PC-9 (cell line): ENCODE measurements at regions not wholly inside any gene's neighbourhood (a gene's known extent, or its start where the extent isn't known, plus 50 kb on each side); places are given as distances from the start of the nearest gene placed in this dataset.
"Not testable (repeated sequence)": the region's sequence is repeated elsewhere in the genome, so short reads cannot be mapped to it uniquely, and the experiment has no call there.

ENCODE experiments used
- BruUV-seq: library from RNA; stranded (reverse); fragments of 400-500 nt; replicated peaks from 2 replicates; lab custom pipeline; 2021; lab: Mats Ljungman, UMichigan
- CTCF ChIA-PET: fragments of 300-600 bp; sonication (Branson Sonifier 250); formaldehyde crosslinking; loops from one replicate; lab custom pipeline; 2022; ENCODE audit warnings: antibody characterized with exemption; lab: Charles Lee
- POLR2A ChIA-PET: fragments of 300-600 bp; sonication (Branson Sonifier 250); formaldehyde crosslinking; loops from one replicate; lab custom pipeline; 2022; ENCODE audit warnings: antibody characterized with exemption; ENCODE audit not compliant: unreplicated experiment; lab: Charles Lee
- DNase-seq, 2 experiments: peaks; one replicate each; pipeline versions ENCODE4 v3.0.0 to v3.0.0-alpha.2; 2015 to 2022; ENCODE audit warnings: mixed read lengths in 1 of 2
- H2AFZ ChIP-seq: fragments of 200-600 bp; sonication (generic); 2 replicates; pipeline ENCODE4 v1.8.1; 2017; ENCODE audit warnings: antibody characterized with exemption
- H3F3A ChIP-seq: fragments of 200-600 bp; sonication (generic); 2 replicates; pipeline ENCODE4 v1.8.1; 2017; ENCODE audit warnings: antibody characterized with exemption, mild to moderate bottlenecking, low read depth; ENCODE audit not compliant: insufficient read depth
- H3K27ac ChIP-seq: fragments of 200-600 bp; sonication (generic); 2 replicates; pipeline ENCODE4 v1.6.1; 2016; ENCODE audit warnings: mixed run types
- H3K27me3 ChIP-seq: fragments of 200-600 bp; sonication (generic); 2 replicates; pipeline ENCODE4 v1.6.1; 2016; ENCODE audit warnings: low read depth, mixed run types; ENCODE audit not compliant: insufficient read depth
- H3K36me3 ChIP-seq: fragments of 200-600 bp; sonication (generic); 2 replicates; pipeline ENCODE4 v1.6.1; 2016; ENCODE audit warnings: low read depth, mixed run types
- H3K4me1 ChIP-seq: fragments of 200-600 bp; sonication (generic); replicated peaks from 2 replicates; pipeline ENCODE4 v1.6.1; 2016; ENCODE audit warnings: mixed run types; ENCODE audit not compliant: insufficient read depth
- H3K4me2 ChIP-seq: fragments of 200-600 bp; sonication (generic); 2 replicates; pipeline ENCODE4 v1.6.1; 2017; ENCODE audit warnings: mixed run types
- H3K4me3 ChIP-seq: fragments of 200-600 bp; sonication (generic); 2 replicates; pipeline ENCODE4 v1.6.1; 2016; ENCODE audit warnings: mixed run types
- H3K79me2 ChIP-seq: fragments of 200-600 bp; sonication (generic); 2 replicates; pipeline ENCODE4 v1.6.1; 2017; ENCODE audit warnings: low read depth, mixed run types
- H3K9me2 ChIP-seq: fragments of 200-600 bp; sonication (generic); 2 replicates; pipeline ENCODE4 v1.8.1; 2017; ENCODE audit warnings: mild to moderate bottlenecking; ENCODE audit not compliant: insufficient read depth
- H3K9me3 ChIP-seq: fragments of 200-600 bp; sonication (generic); 2 replicates; pipeline ENCODE4 v1.8.1; 2016; ENCODE audit warnings: low read depth; ENCODE audit not compliant: insufficient read depth
- H4K20me1 ChIP-seq: fragments of 200-600 bp; sonication (generic); 2 replicates; pipeline ENCODE4 v1.8.1; 2017; ENCODE audit not compliant: insufficient read depth
- CTCF ChIP-seq: fragments of 200-600 bp; sonication (generic); conservative IDR thresholded peaks from 2 replicates; pipeline ENCODE4 v1.6.1; 2017; ENCODE audit warnings: mixed run types, antibody characterized with exemption, mild to moderate bottlenecking, moderate library complexity
- EZH2 ChIP-seq: fragments of 200-600 bp; sonication (generic); IDR thresholded peaks from 2 replicates; pipeline ENCODE4 v1.8.0; 2017; ENCODE audit warnings: antibody characterized with exemption, low read depth
- intact Hi-C: fragments of 100-400 bp; cut with micrococcal nuclease; formaldehyde crosslinking; loops from one replicate; pipeline ENCODE4 v1.10.0; 2022; ENCODE audit not compliant: unreplicated experiment

- CTCF ChIA-PET = no interaction called here
- Histone ChIP-seq H3K27me3 (peaks cover 91% of the 10 kb centered on the region), H3K27ac (no peak overlapping the region), H4K20me1 (no peaks in the 10 kb centered on the region), H3K79me2 (no peaks in the 10 kb centered on the region), H3K9me3 (no peaks in the 10 kb centered on the region), H3K9me2 (no peaks in the 10 kb centered on the region), H2AFZ (no peak overlapping the region), H3K4me1 (no peaks in the 10 kb centered on the region), H3K4me2 (no peak overlapping the region), H3K36me3 (no peaks in the 10 kb centered on the region), H3K4me3 (no peak overlapping the region), H3F3A (no peaks in the 10 kb centered on the region)
- no peak for DNase-seq
- TF ChIP-seq EZH2 (no peak), CTCF (no peak)
- POLR2A ChIA-PET = no interaction called here
- intact Hi-C loops = no loop called here
- BruUV-seq = no TSS peak
These were observed 137.6 kb upstream of the PEG3 start for GRCh38 chr19:56978023-56978565.

GRCh38 chr19:56980326-56980725 lies 139.5 kb upstream of the USP29 start:
- H3K36me3 ChIP-seq, H3K27ac ChIP-seq, intact Hi-C loops, H4K20me1 ChIP-seq, BruUV-seq, H3K4me2 ChIP-seq, H3K4me1 ChIP-seq, H3K9me2 ChIP-seq, CTCF ChIA-PET, H2AFZ ChIP-seq, H3K9me3 ChIP-seq, H3F3A ChIP-seq, H3K79me2 ChIP-seq, DNase-seq, H3K4me3 ChIP-seq: not testable (repeated sequence)
- POLR2A ChIA-PET = interaction anchor here (0.6 kb wide), 1 partner anchor 111 kb away, joined by 7 read pairs; no protein-coding TSS in a partner anchor
- H3K27me3 ChIP-seq = peaks cover 85% of the 10 kb centered on the region

- no peak overlapping the region for H3K27ac ChIP-seq
- intact Hi-C loops = no loop called here
- no peaks in the 10 kb centered on the region for H3F3A ChIP-seq
- H3K9me2 ChIP-seq = no peaks in the 10 kb centered on the region
- H2AFZ ChIP-seq = no peak overlapping the region
- CTCF ChIA-PET = no interaction called here
- no peak overlapping the region for H3K4me2 ChIP-seq
- no peaks in the 10 kb centered on the region for H3K9me3 ChIP-seq
- no peaks in the 10 kb centered on the region for H3K79me2 ChIP-seq
- POLR2A ChIA-PET = interaction anchor here (0.6 kb wide), 1 partner anchor 111 kb away, joined by 7 read pairs; no protein-coding TSS in a partner anchor
- H3K27me3 ChIP-seq = peaks cover 83% of the 10 kb centered on the region
- H4K20me1 ChIP-seq = no peaks in the 10 kb centered on the region
- TF ChIP-seq CTCF (no peak), EZH2 (no peak)
- no TSS peak for BruUV-seq
- H3K4me3 ChIP-seq = no peak overlapping the region
- DNase-seq = no peak
- no peaks in the 10 kb centered on the region for H3K4me1 ChIP-seq
- H3K36me3 ChIP-seq = no peaks in the 10 kb centered on the region
These were observed 138.9 kb upstream of the USP29 start for GRCh38 chr19:56980906-56981305.

- H2AFZ ChIP-seq, CTCF ChIA-PET, H4K20me1 ChIP-seq, BruUV-seq, H3K79me2 ChIP-seq, H3K27ac ChIP-seq, H3K9me2 ChIP-seq, H3K4me3 ChIP-seq, POLR2A ChIA-PET, H3K9me3 ChIP-seq, H3F3A ChIP-seq, H3K4me1 ChIP-seq, H3K36me3 ChIP-seq, H3K4me2 ChIP-seq, intact Hi-C loops, DNase-seq: not testable (repeated sequence)
- H3K27me3 ChIP-seq = peaks cover 82% of the 10 kb centered on the region
These were observed 138.3 kb upstream of the USP29 start for GRCh38 chr19:56981440-56981839.
